PC-9 (cell line): ENCODE measurements at regions not wholly inside any gene's neighbourhood (a gene's known extent, or its start where the extent isn't known, plus 50 kb on each side); places are given as distances from the start of the nearest gene placed in this dataset.

ENCODE experiments used
- BruUV-seq: library from RNA; stranded (reverse); fragments of 400-500 nt; replicated peaks from 2 replicates; lab custom pipeline; 2021; lab: Mats Ljungman, UMichigan
- CTCF ChIA-PET: fragments of 300-600 bp; sonication (Branson Sonifier 250); formaldehyde crosslinking; loops from one replicate; lab custom pipeline; 2022; ENCODE audit warnings: antibody characterized with exemption; lab: Charles Lee
- POLR2A ChIA-PET: fragments of 300-600 bp; sonication (Branson Sonifier 250); formaldehyde crosslinking; loops from one replicate; lab custom pipeline; 2022; ENCODE audit warnings: antibody characterized with exemption; ENCODE audit not compliant: unreplicated experiment; lab: Charles Lee
- DNase-seq, 2 experiments: peaks; one replicate each; pipeline versions ENCODE4 v3.0.0 to v3.0.0-alpha.2; 2015 to 2022; ENCODE audit warnings: mixed read lengths in 1 of 2
- H2AFZ ChIP-seq: fragments of 200-600 bp; sonication (generic); 2 replicates; pipeline ENCODE4 v1.8.1; 2017; ENCODE audit warnings: antibody characterized with exemption
- H3F3A ChIP-seq: fragments of 200-600 bp; sonication (generic); 2 replicates; pipeline ENCODE4 v1.8.1; 2017; ENCODE audit warnings: antibody characterized with exemption, mild to moderate bottlenecking, low read depth; ENCODE audit not compliant: insufficient read depth
- H3K27ac ChIP-seq: fragments of 200-600 bp; sonication (generic); 2 replicates; pipeline ENCODE4 v1.6.1; 2016; ENCODE audit warnings: mixed run types
- H3K27me3 ChIP-seq: fragments of 200-600 bp; sonication (generic); 2 replicates; pipeline ENCODE4 v1.6.1; 2016; ENCODE audit warnings: low read depth, mixed run types; ENCODE audit not compliant: insufficient read depth
- H3K36me3 ChIP-seq: fragments of 200-600 bp; sonication (generic); 2 replicates; pipeline ENCODE4 v1.6.1; 2016; ENCODE audit warnings: low read depth, mixed run types
- H3K4me1 ChIP-seq: fragments of 200-600 bp; sonication (generic); replicated peaks from 2 replicates; pipeline ENCODE4 v1.6.1; 2016; ENCODE audit warnings: mixed run types; ENCODE audit not compliant: insufficient read depth
- H3K4me2 ChIP-seq: fragments of 200-600 bp; sonication (generic); 2 replicates; pipeline ENCODE4 v1.6.1; 2017; ENCODE audit warnings: mixed run types
- H3K4me3 ChIP-seq: fragments of 200-600 bp; sonication (generic); 2 replicates; pipeline ENCODE4 v1.6.1; 2016; ENCODE audit warnings: mixed run types
- H3K79me2 ChIP-seq: fragments of 200-600 bp; sonication (generic); 2 replicates; pipeline ENCODE4 v1.6.1; 2017; ENCODE audit warnings: low read depth, mixed run types
- H3K9me2 ChIP-seq: fragments of 200-600 bp; sonication (generic); 2 replicates; pipeline ENCODE4 v1.8.1; 2017; ENCODE audit warnings: mild to moderate bottlenecking; ENCODE audit not compliant: insufficient read depth
- H3K9me3 ChIP-seq: fragments of 200-600 bp; sonication (generic); 2 replicates; pipeline ENCODE4 v1.8.1; 2016; ENCODE audit warnings: low read depth; ENCODE audit not compliant: insufficient read depth
- H4K20me1 ChIP-seq: fragments of 200-600 bp; sonication (generic); 2 replicates; pipeline ENCODE4 v1.8.1; 2017; ENCODE audit not compliant: insufficient read depth
- EZH2 ChIP-seq: fragments of 200-600 bp; sonication (generic); IDR thresholded peaks from 2 replicates; pipeline ENCODE4 v1.8.0; 2017; ENCODE audit warnings: antibody characterized with exemption, low read depth
- intact Hi-C: fragments of 100-400 bp; cut with micrococcal nuclease; formaldehyde crosslinking; loops from one replicate; pipeline ENCODE4 v1.10.0; 2022; ENCODE audit not compliant: unreplicated experiment
- TF ChIP-seq, protein P1 (sequence below): fragments of 200-600 bp; sonication (generic); conservative IDR thresholded peaks from 2 replicates; pipeline ENCODE4 v1.6.1; 2017; ENCODE audit warnings: mixed run types, antibody characterized with exemption, mild to moderate bottlenecking, moderate library complexity

DNA sequence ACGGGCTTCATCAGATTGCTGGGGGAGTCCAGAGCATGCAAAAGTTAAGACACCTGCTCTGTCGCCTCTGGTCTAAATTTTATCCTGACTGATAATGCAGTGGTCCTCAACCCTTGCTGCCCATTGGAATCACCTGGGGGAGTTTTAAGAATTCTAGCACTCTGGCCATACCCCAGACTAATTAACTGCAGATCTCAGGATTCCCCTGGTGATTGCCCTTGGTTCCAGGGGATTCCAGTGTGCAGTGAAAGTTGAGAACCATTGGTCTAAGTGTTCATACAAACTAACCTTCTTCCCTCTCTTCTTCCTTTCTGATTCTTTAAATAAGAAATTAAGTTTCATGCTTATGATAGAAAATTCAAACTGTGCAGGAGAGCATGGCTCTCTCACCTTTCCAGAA lies 105.7 kb upstream of the MGAT5 start:
- ChIA-PET POLR2A (no interaction called here), CTCF (no interaction called here)
- TF ChIP-seq, protein P1, sequence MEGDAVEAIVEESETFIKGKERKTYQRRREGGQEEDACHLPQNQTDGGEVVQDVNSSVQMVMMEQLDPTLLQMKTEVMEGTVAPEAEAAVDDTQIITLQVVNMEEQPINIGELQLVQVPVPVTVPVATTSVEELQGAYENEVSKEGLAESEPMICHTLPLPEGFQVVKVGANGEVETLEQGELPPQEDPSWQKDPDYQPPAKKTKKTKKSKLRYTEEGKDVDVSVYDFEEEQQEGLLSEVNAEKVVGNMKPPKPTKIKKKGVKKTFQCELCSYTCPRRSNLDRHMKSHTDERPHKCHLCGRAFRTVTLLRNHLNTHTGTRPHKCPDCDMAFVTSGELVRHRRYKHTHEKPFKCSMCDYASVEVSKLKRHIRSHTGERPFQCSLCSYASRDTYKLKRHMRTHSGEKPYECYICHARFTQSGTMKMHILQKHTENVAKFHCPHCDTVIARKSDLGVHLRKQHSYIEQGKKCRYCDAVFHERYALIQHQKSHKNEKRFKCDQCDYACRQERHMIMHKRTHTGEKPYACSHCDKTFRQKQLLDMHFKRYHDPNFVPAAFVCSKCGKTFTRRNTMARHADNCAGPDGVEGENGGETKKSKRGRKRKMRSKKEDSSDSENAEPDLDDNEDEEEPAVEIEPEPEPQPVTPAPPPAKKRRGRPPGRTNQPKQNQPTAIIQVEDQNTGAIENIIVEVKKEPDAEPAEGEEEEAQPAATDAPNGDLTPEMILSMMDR: no peak

DNA sequence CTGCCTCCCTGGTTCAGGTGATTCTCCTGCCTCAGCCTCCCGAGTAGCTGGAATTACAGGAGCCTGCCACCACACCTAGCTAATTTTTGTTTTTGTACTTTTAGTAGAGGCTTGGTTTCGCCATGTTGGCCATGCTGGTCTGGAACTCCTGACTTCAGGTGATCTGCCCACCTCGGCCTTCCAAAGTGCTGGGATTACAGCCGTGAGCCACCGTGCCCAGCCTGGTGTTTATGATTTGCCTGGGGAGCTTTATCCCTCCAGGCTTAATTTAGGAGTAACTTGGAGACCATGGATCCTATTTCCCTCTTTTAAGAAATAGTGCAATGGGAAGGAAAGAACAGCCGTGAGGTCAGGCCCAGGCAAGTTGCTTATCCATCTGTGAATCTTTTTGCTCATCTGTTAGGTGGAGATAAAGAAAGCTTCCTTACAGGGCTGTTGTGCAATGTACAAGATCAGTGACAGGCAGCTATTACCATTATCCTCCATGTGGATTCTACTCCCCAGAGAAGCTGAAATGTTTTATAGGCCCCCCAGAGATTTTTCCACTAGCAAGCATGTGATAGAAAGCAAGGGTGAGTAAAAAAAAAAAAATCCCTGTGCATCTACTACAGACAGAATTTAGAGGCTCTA lies 104.9 kb upstream of the MGAT5 start:
- H3K27me3 ChIP-seq: no peaks in the 10 kb centered on the region
- CTCF ChIA-PET: interaction anchor here (0.6 kb wide), 1 partner anchor 39 kb away, joined by 4 read pairs; no protein-coding TSS in a partner anchor
- H3K27ac ChIP-seq: no peak overlapping the region
- no peaks in the 10 kb centered on the region for H3K9me3 ChIP-seq
- BruUV-seq: no TSS peak
- H3K79me2 ChIP-seq: no peaks in the 10 kb centered on the region
- POLR2A ChIA-PET: no interaction called here
- intact Hi-C loops: no loop called here
- H3K4me3 ChIP-seq: no peak overlapping the region
- no peaks in the 10 kb centered on the region for H3F3A ChIP-seq
- H4K20me1 ChIP-seq: no peaks in the 10 kb centered on the region
- no peaks in the 10 kb centered on the region for H3K9me2 ChIP-seq
- no peak overlapping the region for H3K4me2 ChIP-seq
- no peaks in the 10 kb centered on the region for H3K36me3 ChIP-seq
- no peak for DNase-seq
- no peaks in the 10 kb centered on the region for H3K4me1 ChIP-seq
- no peak for TF ChIP-seq EZH2
- TF ChIP-seq, protein P1: no peak
- no peak overlapping the region for H2AFZ ChIP-seq

More for the DNA sequence above, 105.7 kb upstream of the MGAT5 start:
- no peak overlapping the region for H3K27ac ChIP-seq
- H3K4me3 ChIP-seq: no peak overlapping the region
- H3K4me1 ChIP-seq: no peaks in the 10 kb centered on the region
- no peaks in the 10 kb centered on the region for H3K9me2 ChIP-seq
- no peaks in the 10 kb centered on the region for H3K27me3 ChIP-seq
- BruUV-seq: no TSS peak
- no peak for DNase-seq
- H3K9me3 ChIP-seq: no peaks in the 10 kb centered on the region
- intact Hi-C loops: no loop called here
- no peaks in the 10 kb centered on the region for H3F3A ChIP-seq
- no peaks in the 10 kb centered on the region for H4K20me1 ChIP-seq
- no peaks in the 10 kb centered on the region for H3K79me2 ChIP-seq
- no peak overlapping the region for H3K4me2 ChIP-seq
- no peaks in the 10 kb centered on the region for H3K36me3 ChIP-seq
- H2AFZ ChIP-seq: no peak overlapping the region

DNA sequence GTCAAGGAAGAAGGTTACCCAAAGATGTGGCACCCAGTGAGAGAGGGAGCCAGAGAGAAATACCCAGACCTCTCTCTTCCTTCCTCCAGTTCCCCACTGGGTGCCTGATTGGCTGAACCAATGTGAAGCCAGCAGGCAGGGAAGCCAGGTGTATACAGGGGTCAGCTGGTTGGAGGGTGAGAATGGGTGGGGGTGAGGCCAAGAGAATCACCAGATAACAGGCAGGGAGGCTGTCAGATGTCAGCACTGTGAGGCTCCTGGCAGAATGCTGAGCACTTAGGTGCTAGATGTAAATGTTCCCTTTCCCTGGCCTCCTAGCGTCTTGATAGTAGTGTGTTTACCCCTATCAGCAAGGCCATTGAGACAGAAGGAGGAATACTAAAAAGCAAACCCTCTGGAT lies 104.0 kb upstream of the MGAT5 start:
- no peak overlapping the region for H3K27ac ChIP-seq
- no peaks in the 10 kb centered on the region for H3K79me2 ChIP-seq
- CTCF ChIA-PET: no interaction called here

More for the DNA sequence above, 104.0 kb upstream of the MGAT5 start:
- DNase-seq: no peak
- Histone ChIP-seq H3K27me3 (no peaks in the 10 kb centered on the region), H4K20me1 (no peaks in the 10 kb centered on the region), H3F3A (no peaks in the 10 kb centered on the region), H3K4me2 (no peak overlapping the region), H3K36me3 (no peaks in the 10 kb centered on the region), H3K9me3 (no peaks in the 10 kb centered on the region), H2AFZ (no peak overlapping the region), H3K9me2 (no peaks in the 10 kb centered on the region), H3K4me1 (no peaks in the 10 kb centered on the region), H3K4me3 (no peak overlapping the region)
- no TSS peak for BruUV-seq
- intact Hi-C loops: no loop called here
- POLR2A ChIA-PET: no interaction called here
- TF ChIP-seq, protein P1: no peak
- no peak for TF ChIP-seq EZH2
